Uterus (tissue), 3 donors: ENCODE measurements at regions not wholly inside any gene's neighbourhood (a gene's known extent, or its start where the extent isn't known, plus 50 kb on each side); places are given as distances from the start of the nearest gene placed in this dataset. TPM values are rescaled to one million over a fixed set of nuclear protein-coding genes. Genes with fewer than 3 reads are reported as not detected.

Experiments
- DNase-seq, 2 donors: peaks; one replicate each; pipeline ENCODE4 v3.0.0-alpha.2; 2019 to 2020
- H3K27ac ChIP-seq, 2 donors: fragments of 200-600 bp; sonication (generic); 1 replicate in 1 of 2; 2 replicates in 1 of 2; pipeline ENCODE4 v1.5.1; 2016 to 2018
- H3K27me3 ChIP-seq, 2 donors: fragments of 200-600 bp; sonication (generic); one replicate each; pipeline ENCODE4 v1.5.1; 2018 to 2019; ENCODE audit warnings: control low read depth in 1 of 2
- H3K36me3 ChIP-seq, 2 donors: fragments of 200-600 bp; sonication (generic); one replicate each; pipeline ENCODE4 v1.5.1; 2019; ENCODE audit warnings: control low read depth in 1 of 2
- H3K4me1 ChIP-seq, 2 donors: fragments of 200-600 bp; sonication (generic); one replicate each; pipeline ENCODE4 v1.5.1; 2018 to 2019; ENCODE audit warnings: control low read depth in 1 of 2
- H3K4me3 ChIP-seq, 2 donors: fragments of 200-600 bp; sonication (generic); 1 replicate in 1 of 2; 2 replicates in 1 of 2; pipeline ENCODE4 v1.5.1; 2018 to 2019; ENCODE audit warnings: mild to moderate bottlenecking in 1 of 2
- H3K9me3 ChIP-seq, 2 donors: fragments of 200-600 bp; sonication (generic); one replicate each; pipeline ENCODE4 v1.5.1; 2019; ENCODE audit warnings: control low read depth in 1 of 2
- CTCF ChIP-seq, 4 experiments: fragments of 200-600 bp in 2 of 4; fragments of 450-650 bp in 2 of 4; sonication (generic) in 2 of 4; IDR thresholded peaks; one replicate each; pipeline ENCODE4 v1.5.1; 2016 to 2019; ENCODE audit warnings: antibody characterized with exemption in 4 of 4, mild to moderate bottlenecking in 2 of 4, moderate library complexity in 1 of 4
- POLR2A ChIP-seq, 2 donors: fragments of 450-650 bp; IDR thresholded peaks; one replicate each; pipeline ENCODE4 v1.6.1; 2016; ENCODE audit warnings: antibody characterized with exemption in 2 of 2, mild to moderate bottlenecking in 1 of 2, moderate library complexity in 1 of 2
- intact Hi-C: fragments of 100-400 bp; cut with DNase I; formaldehyde crosslinking; loops from one replicate; pipeline ENCODE4 v1.15.1; 2023; ENCODE audit warnings: low total_unique reads
- microRNA counts, 2 donors: library from miRNA; unstranded; fragments of <30 nt; microRNA quantifications; one replicate each; lab custom pipeline; 2016 to 2017
- microRNA-seq: library from miRNA; unstranded; fragments of <30 nt; microRNA quantifications from one replicate; pipeline ENCODE4, GENCODE V29; 2016; ENCODE audit warnings: borderline microRNAs expressed, borderline replicate concordance
- small RNA-seq: library from RNA; depleted of rRNA; stranded (forward); fragments of <200 nt; gene quantifications from one replicate; pipeline ENCODE3, GENCODE V24; 2016
- donor health status: DM: yes; HTN: yes; CAD: no.

DNA sequence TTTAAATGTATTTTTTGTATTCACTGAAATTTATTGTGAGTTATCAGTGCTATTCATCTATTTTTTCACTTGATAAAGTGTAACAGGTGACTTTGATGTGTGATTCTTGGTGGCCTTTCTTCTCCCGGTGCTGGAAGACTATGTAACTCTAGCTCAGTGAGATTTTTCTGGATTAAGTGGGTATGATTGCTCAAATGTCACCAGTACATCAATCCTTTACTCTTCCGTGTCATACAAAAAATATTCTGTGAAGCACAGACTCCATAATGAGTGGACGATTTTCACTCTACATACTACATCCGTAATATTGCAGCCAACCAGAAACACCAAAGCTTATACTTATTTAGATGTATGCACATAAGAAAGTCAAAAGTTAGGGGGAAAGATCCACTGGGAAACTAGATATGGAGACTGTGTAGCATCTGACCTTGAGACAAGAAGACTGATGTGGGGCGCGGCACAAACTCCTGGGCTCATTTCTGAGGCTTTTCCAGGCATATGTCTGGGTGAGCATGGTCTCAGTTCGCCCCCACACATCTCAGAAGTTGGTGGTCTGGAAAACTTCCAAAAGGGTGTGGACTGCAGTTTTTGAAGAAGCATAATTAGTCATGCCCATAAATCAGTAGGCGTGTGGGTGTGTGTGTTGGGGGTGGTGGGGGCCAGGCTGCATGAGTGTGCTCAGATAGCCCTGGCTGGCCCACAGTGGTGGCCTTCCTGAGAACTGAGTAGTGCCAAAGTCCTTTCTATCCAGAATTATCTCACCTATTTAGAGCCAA, 53.9 kb upstream of the TENM3 start:
- Histone ChIP-seq H3K27me3 (no peaks in the 10 kb centered on the region), H3K4me1 (no peaks in the 10 kb centered on the region), H3K27ac (peak overlapping the region in 1 of 2 donors; percentile 7), H3K9me3 (no peaks in the 10 kb centered on the region), H3K36me3 (no peaks in the 10 kb centered on the region), H3K4me3 (no peak overlapping the region)
- DNase-seq: peak in 1 of 2 donors; percentile 47
- intact Hi-C loops: no loop called here
- TF ChIP-seq CTCF (IDR thresholded peaks at IDR 0.05) (no peak), POLR2A (IDR thresholded peaks at IDR 0.05) (no peak)

DNA sequence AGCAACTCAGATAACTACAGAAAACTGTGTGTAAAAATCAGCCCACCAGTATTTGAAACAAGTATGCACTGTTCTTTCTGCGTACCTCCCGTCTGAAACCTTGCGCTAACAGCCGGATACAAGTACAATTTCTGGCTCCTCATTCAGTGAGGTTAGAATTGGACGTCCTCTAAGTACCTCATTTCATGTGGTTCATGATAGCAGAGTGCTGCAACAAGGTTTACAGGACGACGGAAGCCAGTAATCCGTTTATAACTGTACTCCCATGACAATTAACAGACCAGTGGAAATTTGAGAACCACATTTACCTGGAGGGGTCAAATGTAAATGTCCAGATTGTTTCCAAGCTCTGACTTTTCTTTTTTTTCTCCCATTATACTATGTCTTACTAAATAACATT, 52.9 kb upstream of the TENM3 start:
- no peaks in the 10 kb centered on the region for H3K4me1 ChIP-seq
- intact Hi-C loops: no loop called here
- TF ChIP-seq CTCF (IDR thresholded peaks at IDR 0.05) (no peak), POLR2A (IDR thresholded peaks at IDR 0.05) (no peak)
- H3K27me3 ChIP-seq: no peaks in the 10 kb centered on the region
- no peak for DNase-seq
- no peaks in the 10 kb centered on the region for H3K36me3 ChIP-seq
- peak overlapping the region in 1 of 2 donors; percentile 7 for H3K27ac ChIP-seq
- no peak overlapping the region for H3K4me3 ChIP-seq
- H3K9me3 ChIP-seq: no peaks in the 10 kb centered on the region

GRCh38 chr4:182192511-182193181, 50.6 kb upstream of the TENM3 start:
- Histone ChIP-seq H3K9me3 (no peaks in the 10 kb centered on the region), H3K27me3 (no peaks in the 10 kb centered on the region), H3K4me1 (no peaks in the 10 kb centered on the region), H3K4me3 (no peak overlapping the region), H3K27ac (no peak overlapping the region), H3K36me3 (no peaks in the 10 kb centered on the region)
- intact Hi-C loops: no loop called here
- DNase-seq: no peak
- TF ChIP-seq CTCF (IDR thresholded peaks at IDR 0.05) (no peak), POLR2A (IDR thresholded peaks at IDR 0.05) (no peak)

DNA sequence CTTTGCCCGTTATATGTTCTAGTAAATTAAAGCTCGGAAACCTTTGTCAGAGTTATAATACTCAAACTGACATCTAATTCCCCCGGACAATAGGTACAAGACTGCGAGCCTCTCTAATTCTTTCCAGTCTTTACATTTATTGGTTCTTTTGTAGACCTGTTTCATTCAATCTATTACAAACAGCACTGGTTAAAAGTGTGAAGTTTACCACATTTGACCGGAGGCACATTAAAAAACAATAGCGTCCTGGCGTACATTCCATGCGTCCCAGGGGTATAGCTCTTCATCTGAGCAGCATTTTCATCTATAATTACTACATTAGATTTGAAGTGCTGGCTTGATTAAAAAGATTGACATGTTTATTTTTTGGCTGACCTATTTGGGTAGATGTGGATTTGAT, 49.9 kb upstream of the TENM3 start:
- no peak for TF ChIP-seq CTCF (IDR thresholded peaks at IDR 0.05)
- TF ChIP-seq POLR2A (IDR thresholded peaks at IDR 0.05): no peak
- H3K4me3 ChIP-seq: no peak overlapping the region

More for the DNA sequence above, 49.9 kb upstream of the TENM3 start:
- no peaks in the 10 kb centered on the region for H3K36me3 ChIP-seq
- H3K27ac ChIP-seq: no peak overlapping the region
- no peaks in the 10 kb centered on the region for H3K9me3 ChIP-seq
- no peaks in the 10 kb centered on the region for H3K4me1 ChIP-seq
- intact Hi-C loops: no loop called here
- H3K27me3 ChIP-seq: no peaks in the 10 kb centered on the region
- DNase-seq: no peak

MicroRNAs encoded in the stretch of these regions (microRNA counts, 767-probe panel; counts per million panel counts)
- 0 counts per million in 2 donors for microRNA hsa-miR-1305 (lab: Ali Mortazavi, UCI)

Small RNA genes lying in the stretch of these regions (microRNA-seq; reads per million reads assigned to microRNA genes)
- gene MIR1305: not detected

Small RNA genes lying in the stretch of these regions (small RNA-seq; reads per million reads assigned to genes)
- gene AC018710.1 (not detected), gene AC019235.1 (not detected), gene MIR1305 (not detected), gene RF00571 (not detected), gene RN7SKP13 (not detected), gene RNA5SP173 (not detected), gene RNU1-45P (not detected)
